GM12878 (cell line): ENCODE measurements at regions not wholly inside any gene's neighbourhood (a gene's known extent, or its start where the extent isn't known, plus 50 kb on each side); places are given as distances from the start of the nearest gene placed in this dataset.

ENCODE experiments used
- FOXK2 ChIP-seq: fragments of 450-650 bp; IDR thresholded peaks from 2 replicates; pipeline ENCODE4 v1.6.1; 2017; ENCODE audit warnings: mild to moderate bottlenecking, moderate library complexity
- RAD21 ChIP-seq: IDR thresholded peaks from 2 replicates; pipeline ENCODE4 v1.6.1; 2011; ENCODE audit warnings: mild to moderate bottlenecking, low read depth, low read length, moderate library complexity; ENCODE audit not compliant: insufficient read depth
- YY1 ChIP-seq: IDR thresholded peaks from 2 replicates; pipeline ENCODE4 v1.6.1; 2011; ENCODE audit warnings: low read depth, mild to moderate bottlenecking, low read length

GRCh38 chr3:164498917-164499316 is 579.4 kb downstream of the SI start:
- no peak for TF ChIP-seq YY1
- no peak for TF ChIP-seq RAD21
- TF ChIP-seq FOXK2 = no peak
